ENCODE measurements at regions not wholly inside any gene's neighbourhood (a gene's known extent, or its start where the extent isn't known, plus 50 kb on each side); places are given as distances from the start of the nearest gene placed in this dataset.

DNA sequence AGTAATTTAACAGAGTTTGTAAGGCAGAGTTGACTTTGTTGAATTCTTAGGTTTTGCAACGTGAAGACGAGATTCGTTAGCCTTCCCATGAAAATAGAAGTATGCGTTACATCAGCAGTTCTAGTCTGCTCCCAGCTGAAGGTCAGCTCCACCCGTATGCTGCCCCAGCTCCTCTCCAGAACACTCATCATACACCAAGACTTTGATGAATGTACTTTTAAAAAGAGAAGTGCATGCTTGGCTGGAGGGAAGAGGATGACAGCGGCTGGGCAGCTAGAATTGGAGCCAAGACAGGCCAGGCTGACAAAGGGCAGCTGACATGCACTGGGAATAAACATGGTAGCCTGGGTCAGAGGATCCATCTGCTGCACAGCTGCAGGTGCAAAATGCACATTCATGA, 166.3 kb upstream of the ARGLU1 start:
- TF ChIP-seq, protein P1, sequence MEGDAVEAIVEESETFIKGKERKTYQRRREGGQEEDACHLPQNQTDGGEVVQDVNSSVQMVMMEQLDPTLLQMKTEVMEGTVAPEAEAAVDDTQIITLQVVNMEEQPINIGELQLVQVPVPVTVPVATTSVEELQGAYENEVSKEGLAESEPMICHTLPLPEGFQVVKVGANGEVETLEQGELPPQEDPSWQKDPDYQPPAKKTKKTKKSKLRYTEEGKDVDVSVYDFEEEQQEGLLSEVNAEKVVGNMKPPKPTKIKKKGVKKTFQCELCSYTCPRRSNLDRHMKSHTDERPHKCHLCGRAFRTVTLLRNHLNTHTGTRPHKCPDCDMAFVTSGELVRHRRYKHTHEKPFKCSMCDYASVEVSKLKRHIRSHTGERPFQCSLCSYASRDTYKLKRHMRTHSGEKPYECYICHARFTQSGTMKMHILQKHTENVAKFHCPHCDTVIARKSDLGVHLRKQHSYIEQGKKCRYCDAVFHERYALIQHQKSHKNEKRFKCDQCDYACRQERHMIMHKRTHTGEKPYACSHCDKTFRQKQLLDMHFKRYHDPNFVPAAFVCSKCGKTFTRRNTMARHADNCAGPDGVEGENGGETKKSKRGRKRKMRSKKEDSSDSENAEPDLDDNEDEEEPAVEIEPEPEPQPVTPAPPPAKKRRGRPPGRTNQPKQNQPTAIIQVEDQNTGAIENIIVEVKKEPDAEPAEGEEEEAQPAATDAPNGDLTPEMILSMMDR (IDR thresholded peaks at IDR 0.05; ENCODE audit: extremely low read depth in 1 of 2, insufficient read depth in 1 of 2, low read depth in 1 of 2, low read length in 2 of 2): no peak
- TF ChIP-seq POLR2A (IDR thresholded peaks at IDR 0.05; ENCODE audit: low read depth, low read length) (no peak), POLR2AphosphoS5 (IDR thresholded peaks at IDR 0.05; ENCODE audit: insufficient read depth, low read depth, low read length) (no peak)
